Activated CD4-positive, CD25-positive, alpha-beta regulatory T cell treated with anti-CD3 and anti-CD28 coated beads, Interleukin-2, amount 50 U/mL, for 24 hours (primary cell): ENCODE measurements at regions not wholly inside any gene's neighbourhood (a gene's known extent, or its start where the extent isn't known, plus 50 kb on each side); places are given as distances from the start of the nearest gene placed in this dataset.
"Not testable (repeated sequence)": the region's sequence is repeated elsewhere in the genome, so short reads cannot be mapped to it uniquely, and the experiment has no call there.

Experiments used
- ATAC-seq, 2 donors: fragments of 150-1000 bp; cut with Tn5 transposase; one replicate each; pipeline ENCODE4 v1.10.0; 2021; ENCODE audit warnings: mild to moderate bottlenecking in 1 of 2, moderate library complexity in 1 of 2

DNA sequence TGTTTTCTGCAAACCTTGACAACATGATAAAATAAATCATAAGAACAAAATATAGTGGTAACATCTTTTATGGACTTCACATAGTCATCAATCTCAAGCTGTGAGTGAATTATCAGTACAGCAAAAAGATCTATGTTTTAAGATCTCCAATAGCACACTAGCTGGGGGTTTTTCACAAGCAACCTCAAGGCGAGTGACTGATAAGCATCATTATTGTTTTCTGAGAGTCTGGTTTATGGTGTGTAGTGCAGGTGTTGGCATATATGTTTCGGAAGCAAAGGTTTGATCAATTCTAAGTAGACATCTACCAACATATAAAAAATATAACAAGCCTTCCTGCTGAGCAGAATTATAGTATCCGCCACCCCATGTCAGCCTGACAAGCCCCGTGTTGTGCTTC lies 403.8 kb upstream of the MGMT start:
- no peak for ATAC-seq

DNA sequence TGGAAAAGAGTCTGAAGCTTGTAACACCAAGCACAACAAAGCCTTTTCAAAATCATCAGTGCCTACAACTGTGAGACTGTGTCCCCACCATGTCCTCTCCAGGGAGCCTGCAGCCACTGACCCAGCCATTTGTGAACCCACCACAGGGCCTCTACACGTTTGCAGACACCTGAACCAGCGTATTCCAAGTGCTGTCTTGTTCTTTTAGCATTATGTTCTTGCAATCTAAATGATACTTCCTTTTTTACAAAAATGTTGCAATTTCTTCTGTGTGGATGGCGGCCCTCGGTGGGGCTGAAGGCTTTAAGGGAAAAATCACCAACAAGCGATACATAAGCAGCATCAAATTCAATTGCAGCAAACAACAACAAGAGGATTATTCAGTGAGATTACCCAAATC lies 403.2 kb upstream of the MGMT start:
- no peak for ATAC-seq

DNA sequence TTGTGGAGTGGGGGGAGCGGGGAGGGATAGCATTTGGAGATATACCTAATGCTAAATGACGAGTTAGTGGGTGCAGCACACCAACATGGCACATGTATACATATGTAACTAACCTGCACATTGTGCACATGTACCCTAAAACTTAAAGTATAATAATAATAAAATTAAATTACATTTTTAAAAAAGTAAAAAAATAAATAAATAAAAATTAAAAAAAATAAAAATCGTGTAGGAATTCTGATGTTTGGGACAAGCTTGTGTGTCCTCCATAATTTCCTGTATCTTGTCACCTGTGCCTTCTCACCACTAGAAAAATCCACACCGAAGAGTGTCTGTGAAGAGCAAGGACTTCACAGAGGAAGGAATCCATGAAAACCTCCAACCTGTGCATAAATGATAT lies 400.5 kb upstream of the MGMT start:
- not testable (repeated sequence) for ATAC-seq

DNA sequence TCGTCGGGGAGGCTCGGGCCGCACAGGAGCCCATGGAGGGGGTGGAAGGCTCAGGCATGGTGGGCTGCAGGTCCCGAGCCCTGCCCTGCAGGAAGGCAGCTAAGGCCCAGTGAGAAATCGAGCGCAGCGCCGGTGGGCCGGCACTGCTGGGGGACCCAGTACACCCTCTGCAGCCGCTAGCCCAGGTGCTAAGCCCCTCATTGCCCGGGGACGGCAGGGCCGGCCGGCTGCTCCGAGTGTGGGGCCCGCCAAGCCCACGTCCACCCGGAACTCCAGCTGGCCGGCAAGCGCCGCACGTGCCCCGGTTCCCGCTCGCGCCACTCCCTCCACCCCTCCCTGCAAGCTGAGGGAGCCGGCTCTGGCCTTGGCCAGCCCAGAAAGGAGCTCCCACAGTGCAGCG lies 395.6 kb upstream of the MGMT start:
- not testable (repeated sequence) for ATAC-seq

DNA sequence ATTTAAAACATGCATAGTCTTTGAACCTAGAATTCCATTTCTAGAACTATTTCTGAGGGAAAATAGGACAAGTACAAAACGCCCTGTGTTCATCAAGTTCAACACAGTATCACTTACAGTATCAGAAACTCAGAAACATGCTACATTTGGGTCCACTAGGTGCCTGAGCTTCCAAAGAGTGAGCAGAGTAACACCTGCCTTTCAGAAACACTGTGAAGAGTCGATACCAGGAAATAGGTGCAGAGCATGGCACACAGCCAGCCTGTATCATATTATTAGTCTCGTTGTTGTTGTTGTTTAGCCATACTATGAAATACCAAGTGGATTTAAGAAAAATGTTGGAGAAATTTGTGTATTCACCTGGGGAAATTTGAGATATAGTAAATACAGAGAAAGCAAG lies 392.1 kb upstream of the MGMT start:
- ATAC-seq, result no peak

DNA sequence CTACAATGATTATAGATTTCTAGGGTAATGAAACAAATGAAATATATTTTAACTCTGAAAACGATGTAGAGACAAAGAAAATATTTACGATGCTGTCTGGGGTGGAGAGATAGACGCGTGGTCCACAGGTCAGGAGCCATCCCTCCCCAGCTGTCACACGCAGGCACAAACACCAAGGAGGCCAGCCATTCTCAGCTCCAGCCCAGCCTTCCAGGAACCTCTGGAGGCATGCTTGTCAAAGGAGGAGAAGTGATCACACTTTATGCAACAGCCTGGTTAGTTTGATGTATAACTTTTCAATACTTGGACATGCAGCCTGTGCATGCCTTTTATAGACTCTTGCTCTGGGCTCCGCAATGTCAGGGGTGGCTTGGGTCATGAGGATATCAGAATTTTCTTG lies 391.5 kb upstream of the MGMT start:
- ATAC-seq, result no peak

DNA sequence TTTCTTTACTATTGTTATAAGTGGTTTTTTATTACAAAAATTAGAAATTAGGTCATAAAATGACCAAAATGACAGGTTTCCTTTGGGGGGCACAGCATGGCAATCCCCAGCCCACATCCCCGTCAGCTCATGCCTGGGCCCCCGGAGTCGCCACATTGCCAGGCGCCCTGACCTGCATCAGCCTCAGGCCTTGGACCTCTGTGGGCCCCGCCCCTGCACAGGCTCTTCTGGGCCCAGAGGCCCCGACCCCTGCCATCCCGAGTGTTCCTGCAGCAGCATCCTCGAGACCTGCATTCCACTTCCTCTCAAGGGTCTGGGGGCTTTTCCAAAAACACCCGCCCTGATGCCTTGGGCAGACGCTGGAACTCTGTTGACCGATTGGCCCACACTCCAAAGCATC lies 391.1 kb upstream of the MGMT start:
- no peak for ATAC-seq

DNA sequence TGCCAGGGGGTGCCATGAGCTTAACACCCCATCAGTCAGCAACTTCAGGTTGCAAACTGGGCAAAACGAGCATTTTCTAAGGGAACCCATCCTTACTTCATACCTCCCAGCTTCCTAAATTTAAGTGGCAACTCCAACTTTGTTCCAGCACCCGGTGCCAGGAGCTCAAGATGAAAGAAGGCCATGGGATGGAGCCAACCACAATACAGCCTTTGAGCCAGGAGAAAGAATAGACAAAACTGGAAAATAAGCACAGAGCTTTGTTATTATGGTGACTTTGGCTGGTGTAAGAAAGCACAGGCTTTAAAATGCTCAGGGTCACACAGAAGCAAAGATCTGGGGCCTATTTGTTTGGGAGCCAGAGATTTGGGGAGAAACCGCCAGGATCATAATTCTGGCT lies 388.7 kb upstream of the MGMT start:
- ATAC-seq, result no peak

DNA sequence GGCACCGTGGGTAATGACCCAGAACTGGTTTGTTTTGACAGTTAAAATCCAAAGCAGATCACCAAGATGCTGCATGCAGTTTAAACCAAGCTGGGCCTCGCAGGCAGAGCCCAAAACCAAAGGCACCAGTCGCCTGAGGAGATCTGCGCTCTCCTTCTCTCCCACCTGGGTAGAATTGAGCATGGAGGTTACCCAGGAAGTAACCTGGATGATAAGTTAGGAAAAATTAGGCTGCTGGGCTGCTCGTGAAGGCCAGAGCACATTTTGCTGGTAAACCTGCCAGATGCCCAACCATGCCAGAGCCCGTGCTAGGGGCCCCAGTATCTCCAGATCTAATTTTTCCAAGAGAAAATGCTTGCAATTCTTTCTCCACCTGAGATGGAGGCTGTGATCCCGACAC lies 388.3 kb upstream of the MGMT start:
- no peak for ATAC-seq

DNA sequence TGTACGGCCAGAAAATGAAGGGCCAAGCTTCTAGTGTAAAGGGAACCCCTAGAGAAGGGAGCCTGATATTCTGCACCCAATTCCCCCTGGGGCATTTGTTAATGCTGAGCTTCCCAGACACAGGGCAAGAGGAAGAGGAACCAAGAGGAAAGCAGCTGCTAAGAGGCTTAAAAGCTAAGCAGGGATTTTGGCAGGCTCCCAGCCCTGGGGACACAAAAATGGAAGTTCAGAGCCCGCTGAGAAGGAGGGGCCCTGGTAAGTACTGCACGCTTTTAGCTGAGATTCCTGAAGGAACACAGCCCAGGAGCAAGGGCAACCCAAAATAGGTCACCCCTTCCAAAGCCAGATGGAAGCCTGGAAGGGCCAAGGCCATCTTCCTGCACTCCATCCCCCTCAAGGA lies 387.3 kb upstream of the MGMT start:
- ATAC-seq, result no peak

DNA sequence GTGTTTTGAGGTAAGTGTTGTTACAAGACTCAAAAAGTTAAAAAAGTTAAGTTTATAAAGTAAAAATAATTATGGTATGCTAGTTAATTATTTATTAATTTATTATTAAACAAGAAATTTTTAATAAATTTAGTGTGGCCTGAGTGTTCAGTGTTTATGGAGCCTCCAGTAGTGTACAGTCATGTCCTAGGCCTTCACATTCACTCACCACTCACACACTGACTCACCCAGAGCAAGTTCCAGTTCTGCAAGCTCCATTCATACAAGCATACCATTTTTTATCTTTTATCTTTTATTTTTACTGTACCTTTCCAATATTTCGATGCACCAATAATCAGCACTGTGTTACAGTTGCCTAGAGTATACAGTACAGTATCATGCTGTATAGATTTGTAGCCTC lies 381.2 kb upstream of the MGMT start:
- ATAC-seq, result no peak

DNA sequence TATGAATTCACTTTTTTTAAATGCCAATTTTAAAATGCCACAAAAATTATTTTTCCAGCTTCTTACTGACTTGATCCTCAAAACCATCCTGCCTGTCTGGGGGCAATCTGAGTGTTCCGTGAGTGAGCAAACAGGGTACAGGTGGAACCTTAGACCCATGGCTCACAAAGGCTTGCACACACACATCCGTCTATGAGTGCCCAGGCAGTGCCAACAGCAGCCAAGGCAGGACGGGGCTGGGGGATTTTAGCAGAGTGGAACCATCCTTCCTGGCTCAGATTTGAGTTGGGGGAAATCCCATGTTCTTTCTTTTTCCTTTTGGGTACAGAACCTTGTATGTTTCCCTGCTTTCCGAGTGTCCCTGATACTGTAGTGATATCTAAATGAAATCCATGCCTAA lies 377.7 kb upstream of the MGMT start:
- no peak for ATAC-seq

DNA sequence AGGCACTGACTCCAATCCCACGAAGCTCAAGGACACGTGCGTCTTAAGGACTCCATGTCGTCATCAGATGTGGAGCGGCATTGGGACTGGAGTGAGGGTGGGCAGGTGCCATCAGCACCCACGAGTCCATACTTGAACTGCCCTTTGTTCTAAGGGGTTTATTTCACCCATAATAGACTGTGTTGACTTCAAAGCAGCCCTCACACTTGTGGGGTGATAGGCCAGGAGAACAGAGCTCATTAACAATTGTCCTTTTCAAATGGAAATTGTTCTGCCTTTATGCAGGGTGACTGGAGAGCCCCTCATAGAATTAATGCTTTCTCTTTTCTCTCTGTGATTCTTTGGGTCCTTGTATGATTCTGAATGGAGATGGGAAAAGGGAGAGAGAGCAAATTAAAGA lies 376.9 kb upstream of the MGMT start:
- ATAC-seq, result no peak

DNA sequence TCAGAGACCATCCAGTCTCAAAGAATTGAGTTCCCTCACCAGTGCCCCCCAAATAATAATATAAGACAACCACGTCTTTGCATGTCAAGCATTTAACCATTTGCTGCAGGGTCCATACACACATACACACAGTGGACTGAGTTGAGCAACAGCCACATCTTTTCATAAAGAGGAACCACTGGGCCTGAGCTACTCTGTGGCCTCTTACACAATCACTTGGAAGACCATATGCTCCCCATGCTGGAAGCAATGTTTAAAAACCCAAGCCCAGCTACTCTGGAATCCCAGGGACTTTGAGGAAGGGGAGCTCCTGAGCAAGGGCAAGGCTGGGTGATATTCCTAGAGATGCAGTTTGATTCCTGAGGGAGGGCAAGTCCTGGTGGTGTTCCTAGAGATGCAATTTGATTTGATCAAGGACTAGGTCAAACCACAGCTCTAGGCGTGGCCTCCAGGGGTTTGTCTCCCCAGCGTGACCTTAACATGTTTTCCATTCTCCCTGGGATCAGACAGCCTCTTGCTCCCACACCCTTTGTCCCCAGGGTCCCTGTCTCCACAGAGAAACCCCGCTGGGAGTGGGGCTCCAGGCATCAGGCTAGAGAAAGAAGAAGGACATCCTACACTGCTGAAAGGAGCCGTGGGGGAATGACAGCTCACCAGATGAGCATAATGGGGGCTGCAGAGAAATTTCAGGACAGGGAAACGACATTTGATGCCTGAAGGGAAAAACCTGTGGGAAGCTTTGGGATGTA lies 376.2 kb upstream of the MGMT start:
- ATAC-seq, result no peak

DNA sequence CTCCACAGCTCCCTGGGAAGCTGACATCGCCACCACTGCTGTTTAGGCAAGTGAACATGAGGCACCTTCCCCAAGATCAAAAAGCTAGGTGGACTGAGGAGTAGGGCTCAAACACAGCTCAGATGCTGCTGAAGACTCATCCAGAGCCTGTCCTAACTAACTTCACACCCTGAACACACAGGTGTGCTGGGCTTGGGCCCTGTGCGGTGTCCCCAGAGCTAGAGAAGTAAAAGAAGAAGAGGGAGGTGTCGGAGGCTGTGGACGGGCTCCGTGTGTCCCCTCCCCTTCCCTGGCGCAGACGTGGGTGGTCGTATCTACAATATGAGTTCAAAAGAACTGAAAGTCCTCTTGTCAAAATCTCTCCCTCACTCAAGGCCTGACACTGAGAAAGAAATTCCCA lies 373.4 kb upstream of the MGMT start:
- no peak for ATAC-seq

DNA sequence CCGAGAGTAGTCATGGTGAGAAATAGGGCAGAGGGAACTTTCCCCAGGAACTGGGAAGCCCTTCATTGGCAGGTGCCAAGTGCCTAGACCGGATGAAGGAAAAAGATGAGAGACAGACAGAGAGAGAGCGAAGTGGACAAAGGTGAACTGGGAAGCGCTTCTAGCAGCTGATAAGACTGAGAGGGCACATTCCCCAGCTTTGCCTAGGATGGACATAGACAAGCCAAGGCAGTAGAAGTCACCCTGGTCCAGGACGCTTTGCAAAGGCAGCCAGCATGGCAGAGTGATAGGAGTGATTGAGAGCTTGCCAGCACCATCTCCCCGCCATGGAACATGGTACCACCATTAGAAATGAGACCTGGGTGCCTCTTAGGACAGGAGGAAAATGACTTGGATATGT lies 372.8 kb upstream of the MGMT start:
- no peak for ATAC-seq

DNA sequence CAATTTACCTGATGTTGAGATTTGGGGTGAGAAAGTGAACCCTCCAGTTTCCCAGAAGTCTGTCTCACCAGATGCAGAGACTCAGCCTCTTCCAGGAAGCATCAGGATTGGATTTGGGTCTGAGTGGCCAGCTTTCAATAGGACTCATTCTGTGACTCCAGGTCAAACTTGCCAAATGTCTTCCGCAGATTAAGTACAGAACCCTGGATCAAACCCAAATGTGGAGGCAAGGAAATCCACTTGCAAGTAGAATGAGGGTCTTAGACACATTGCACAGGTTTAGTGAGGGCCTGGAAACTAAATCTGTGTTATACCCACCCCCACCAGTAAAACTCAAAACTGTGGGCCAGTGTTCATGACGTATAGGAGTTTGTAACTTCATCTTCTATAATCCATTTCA lies 372.2 kb upstream of the MGMT start:
- ATAC-seq, result no peak

DNA sequence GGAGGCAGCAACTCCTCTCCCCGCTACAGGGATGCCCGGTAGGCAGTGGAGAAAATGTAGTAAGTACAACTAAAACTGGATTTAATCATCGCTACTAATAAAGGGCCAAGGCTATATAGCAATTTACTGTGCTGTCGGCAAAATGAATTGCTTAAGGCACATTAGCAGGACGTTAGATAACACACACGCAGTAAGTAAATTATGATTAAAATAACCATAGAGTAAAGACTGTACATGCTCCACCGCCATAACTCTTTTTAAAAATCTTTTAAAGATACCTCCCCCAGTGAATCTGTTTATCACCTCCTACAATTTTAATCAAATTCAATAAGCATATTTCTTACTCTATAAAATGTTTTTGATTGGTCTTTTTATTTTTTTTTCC lies 371.4 kb upstream of the MGMT start:
- ATAC-seq, result no peak

DNA sequence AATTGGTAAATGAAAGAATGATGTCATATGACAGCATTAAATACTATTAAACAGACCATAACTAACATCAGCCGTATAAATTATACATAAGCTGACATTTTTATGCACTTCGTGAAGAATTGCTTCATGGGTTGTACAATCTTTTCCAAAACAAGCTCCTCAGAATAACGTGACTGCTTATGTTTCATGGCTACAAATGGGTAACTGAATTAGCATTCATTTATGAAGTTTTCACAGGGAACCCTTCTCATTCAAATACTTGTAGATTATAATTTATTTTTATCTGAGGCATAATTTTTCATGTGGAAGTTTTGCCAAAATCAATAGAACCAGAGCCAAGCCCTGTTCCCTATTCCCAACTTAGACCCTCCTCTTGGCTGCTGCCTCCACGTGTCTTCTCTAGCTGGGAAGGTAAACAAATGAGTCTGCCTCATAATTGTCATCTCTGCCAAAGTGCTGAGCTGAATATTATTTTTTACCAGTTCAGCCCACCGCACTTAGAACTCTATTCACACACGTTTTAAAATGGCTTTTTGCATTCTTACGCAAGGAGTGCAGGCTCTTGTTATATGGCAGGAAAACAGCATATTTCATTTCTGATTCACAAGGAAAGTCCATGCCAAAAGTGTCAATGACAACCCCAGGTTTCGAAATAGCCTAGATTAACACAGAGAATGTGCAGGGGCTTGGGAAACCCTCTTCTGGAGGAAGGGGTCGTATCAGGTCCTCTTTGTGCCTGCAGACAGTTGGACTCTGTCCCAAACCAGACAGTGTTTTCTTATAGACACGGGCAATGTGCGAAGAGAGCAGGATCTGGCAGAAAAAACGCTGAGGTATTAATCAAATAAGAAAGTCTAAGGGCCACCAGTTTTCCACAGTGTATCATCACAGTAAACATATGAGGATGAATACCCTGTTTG lies 370.7 kb upstream of the MGMT start:
- no peak for ATAC-seq

DNA sequence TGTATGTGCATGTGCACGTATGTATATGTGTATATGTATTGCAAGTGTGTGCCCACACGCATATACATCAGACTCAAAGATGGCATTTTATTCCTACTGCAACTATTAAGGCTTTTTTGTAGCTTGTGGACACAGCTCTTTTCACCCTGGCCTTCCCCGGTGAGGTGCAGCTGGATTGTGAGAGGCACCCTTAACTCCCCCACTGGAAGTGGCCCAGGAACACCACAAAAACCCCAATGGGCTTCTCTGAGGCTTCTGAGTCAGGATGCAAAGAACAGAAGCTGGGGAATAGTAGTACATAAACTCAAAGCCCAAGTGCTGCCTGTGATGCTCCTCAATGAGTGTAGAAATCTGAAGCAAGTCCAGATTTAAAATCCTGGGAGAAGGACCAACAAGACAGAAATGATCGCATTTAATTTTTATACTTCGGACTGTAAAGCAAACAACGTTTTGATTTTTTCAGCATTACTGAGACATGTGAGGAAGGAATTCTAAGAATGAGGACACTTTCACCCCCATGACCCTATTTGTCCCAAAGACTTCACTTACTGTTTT lies 369.2 kb upstream of the MGMT start:
- no peak for ATAC-seq

DNA sequence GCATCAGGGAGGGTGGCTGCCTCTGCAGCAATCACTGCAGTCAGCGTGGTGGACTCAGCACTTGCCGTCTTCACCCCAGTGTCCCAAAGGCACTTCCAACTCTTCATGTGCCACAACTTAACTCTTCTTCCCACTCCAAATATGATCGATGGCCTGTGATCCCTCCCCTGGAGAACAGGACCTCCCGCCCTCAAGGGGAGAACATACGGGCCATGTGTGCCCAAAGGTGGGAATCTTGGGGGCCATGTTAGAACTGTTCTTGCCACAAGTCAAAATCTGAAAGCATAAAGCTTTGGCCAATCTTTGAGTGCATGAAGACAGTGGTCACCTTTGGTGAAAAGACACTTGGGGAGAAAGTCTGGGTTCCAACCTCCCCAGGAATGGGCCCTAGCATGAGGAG lies 368.5 kb upstream of the MGMT start:
- ATAC-seq, result no peak

DNA sequence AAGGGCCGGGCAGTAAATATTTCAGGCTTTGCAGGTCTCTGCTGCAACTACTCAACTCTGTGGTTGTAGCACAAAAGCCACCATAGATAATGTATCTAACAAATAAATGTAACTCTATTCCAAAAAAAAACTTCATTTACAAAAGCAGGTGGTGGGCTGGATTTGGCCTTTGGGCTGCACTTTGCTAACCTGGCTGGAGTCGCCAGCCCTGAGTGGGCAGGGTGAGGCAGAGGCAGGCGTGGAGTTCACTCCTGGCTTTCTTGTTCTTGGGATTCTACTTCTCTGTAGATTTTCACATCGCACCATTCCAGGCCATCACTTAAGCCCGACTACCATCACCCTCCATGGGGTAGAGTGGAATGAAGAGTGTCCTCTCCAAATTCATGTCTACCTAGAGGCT lies 367.6 kb upstream of the MGMT start:
- ATAC-seq, result no peak

DNA sequence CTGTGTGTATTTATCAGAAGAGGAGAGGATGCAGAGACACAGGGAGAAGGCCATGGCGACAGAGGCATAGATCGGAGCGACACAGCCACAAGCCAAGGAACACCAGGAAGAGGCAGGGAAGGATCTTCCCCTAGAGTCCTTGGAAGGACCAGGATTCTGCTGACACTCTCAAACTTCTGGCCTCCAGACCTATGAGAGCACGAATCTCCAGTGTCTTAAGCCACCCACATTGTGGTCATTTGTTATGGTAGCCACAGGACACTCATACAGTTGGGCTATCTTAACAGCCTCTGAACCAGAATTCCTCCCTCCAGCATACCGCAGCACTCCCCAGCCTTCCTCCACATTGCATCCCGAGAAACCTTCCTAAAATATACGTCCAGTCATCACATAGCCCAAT lies 367.0 kb upstream of the MGMT start:
- ATAC-seq, result no peak
